OCI-LY7 (cell line): ENCODE measurements at regions not wholly inside any gene's neighbourhood (a gene's known extent, or its start where the extent isn't known, plus 50 kb on each side); places are given as distances from the start of the nearest gene placed in this dataset.

Experiments used
- BruUV-seq: library from RNA; stranded (reverse); fragments of 400-500 nt; replicated peaks from 2 replicates; lab custom pipeline; 2021; lab: Mats Ljungman, UMichigan
- CTCF ChIA-PET: fragments of 300-600 bp; sonication (Branson Sonifier 250); formaldehyde crosslinking; loops from one replicate; lab custom pipeline; 2022; ENCODE audit warnings: antibody characterized with exemption; ENCODE audit not compliant: unreplicated experiment; lab: Charles Lee
- POLR2A ChIA-PET: fragments of 300-600 bp; sonication (Branson Sonifier 250); formaldehyde crosslinking; loops from one replicate; lab custom pipeline; 2022; ENCODE audit warnings: antibody characterized with exemption; lab: Charles Lee
- DNase-seq: peaks from one replicate; pipeline ENCODE4 v3.0.0-alpha.2; 2015; ENCODE audit warnings: low spot score
- H2AFZ ChIP-seq: fragments of 200-600 bp; sonication (generic), shearing (Covaris generic); 2 replicates; pipeline ENCODE4 v1.6.1; 2014; ENCODE audit warnings: mild to moderate bottlenecking, antibody characterized with exemption, low read length, moderate library complexity
- H3K27ac ChIP-seq: fragments of 200-600 bp; sonication (generic); 2 replicates; pipeline ENCODE4 v1.5.1; 2014; ENCODE audit warnings: mixed run types, low read depth, mild to moderate bottlenecking, moderate library complexity, low read length, inconsistent platforms; ENCODE audit not compliant: poor library complexity, severe bottlenecking
- H3K36me3 ChIP-seq: fragments of 200-600 bp; sonication (generic); 2 replicates; pipeline ENCODE4 v1.6.1; 2014; ENCODE audit warnings: mild to moderate bottlenecking, antibody characterized with exemption, low read length, moderate library complexity, mixed read lengths; ENCODE audit not compliant: insufficient read depth
- H3K4me1 ChIP-seq: fragments of 200-600 bp; sonication (generic); 2 replicates; pipeline ENCODE4 v1.5.1; 2014; ENCODE audit warnings: mild to moderate bottlenecking, low read length; ENCODE audit not compliant: insufficient read depth, poor library complexity, severe bottlenecking
- H3K4me2 ChIP-seq: fragments of 200-600 bp; sonication (generic); 2 replicates; pipeline ENCODE4 v1.6.1; 2014; ENCODE audit warnings: mild to moderate bottlenecking, low read length
- H3K4me3 ChIP-seq: fragments of 200-600 bp; sonication (generic); 2 replicates; pipeline ENCODE4 v1.5.1; 2014; ENCODE audit warnings: mild to moderate bottlenecking, low read depth, low read length; ENCODE audit not compliant: poor library complexity, severe bottlenecking
- H3K79me2 ChIP-seq: fragments of 200-600 bp; sonication (generic); 2 replicates; pipeline ENCODE4 v1.6.1; 2016; ENCODE audit warnings: low read depth, mild to moderate bottlenecking, low read length, moderate library complexity, mixed read lengths; ENCODE audit not compliant: insufficient read depth
- H3K9me2 ChIP-seq: fragments of 200-600 bp; sonication (generic); 2 replicates; pipeline ENCODE4 v1.6.1; 2016; ENCODE audit warnings: mild to moderate bottlenecking, low read length, mixed read lengths; ENCODE audit not compliant: insufficient read depth
- H3K9me3 ChIP-seq: fragments of 200-600 bp; sonication (generic); 2 replicates; pipeline ENCODE4 v1.6.1; 2014; ENCODE audit warnings: mild to moderate bottlenecking, mixed run types, low read length, mixed read lengths
- H4K20me1 ChIP-seq: fragments of 200-600 bp; sonication (generic); 2 replicates; pipeline ENCODE4 v1.6.1; 2014; ENCODE audit warnings: mild to moderate bottlenecking, antibody characterized with exemption, low read length, moderate library complexity, mixed read lengths; ENCODE audit not compliant: insufficient read depth
- EZH2phosphoT487 ChIP-seq: fragments of 200-600 bp; sonication (generic); IDR thresholded peaks from 2 replicates; pipeline ENCODE4 v1.6.1; 2018; ENCODE audit warnings: low read depth, borderline replicate concordance, mild to moderate bottlenecking, mixed run types, antibody characterized with exemption, low read length, moderate library complexity, mixed read lengths
- intact Hi-C: fragments of 100-400 bp; cut with micrococcal nuclease; formaldehyde crosslinking; loops from one replicate; pipeline ENCODE4 v1.10.0; 2022; ENCODE audit not compliant: unreplicated experiment
- TF ChIP-seq, protein P1 (sequence below): fragments of 200-600 bp; sonication (generic); conservative IDR thresholded peaks from 2 replicates; pipeline ENCODE4 v1.5.1; 2014; ENCODE audit warnings: mild to moderate bottlenecking, antibody characterized with exemption, low read length, moderate library complexity, mixed read lengths

DNA sequence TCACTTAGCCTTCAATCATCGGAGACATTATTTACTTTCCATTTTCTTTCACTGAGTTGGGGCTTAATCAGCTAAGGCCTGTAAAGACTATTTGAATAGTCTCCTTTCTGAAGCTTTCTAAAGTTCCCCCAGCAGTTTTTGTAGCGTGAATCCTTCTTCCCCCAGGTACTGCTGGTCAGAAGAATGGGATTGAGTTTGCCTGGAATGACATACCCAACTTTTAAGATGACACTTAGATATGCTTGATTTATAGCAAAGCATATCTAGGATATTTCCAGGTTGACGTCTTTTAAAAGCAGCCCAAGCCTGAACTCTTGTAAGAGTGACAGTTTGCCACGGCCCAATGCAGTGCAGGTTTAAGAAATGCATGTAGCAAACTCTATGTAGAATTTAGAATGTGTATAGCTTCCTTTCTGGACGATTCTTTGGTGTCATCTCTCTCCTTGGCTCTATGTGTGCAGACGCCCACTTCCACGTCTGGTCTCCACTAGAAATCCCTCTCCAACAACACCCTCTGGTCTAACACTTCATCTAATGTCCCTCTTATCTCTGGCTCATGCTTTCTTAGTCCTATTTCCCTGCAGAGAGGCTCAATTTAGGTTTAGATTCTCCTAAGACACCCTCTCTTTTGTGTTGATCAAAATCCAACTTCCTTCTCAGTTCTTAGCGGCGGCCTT lies 175.0 kb upstream of the CYRIA start:
- no peaks in the 10 kb centered on the region for H3K36me3 ChIP-seq
- no peaks in the 10 kb centered on the region for H3K4me1 ChIP-seq
- no peak overlapping the region for H2AFZ ChIP-seq
- no peaks in the 10 kb centered on the region for H3K9me3 ChIP-seq
- no peaks in the 10 kb centered on the region for H3K9me2 ChIP-seq
- no TSS peak for BruUV-seq
- no peaks in the 10 kb centered on the region; the same call in 1 of the 2 replicates for H4K20me1 ChIP-seq
- TF ChIP-seq, protein P1, sequence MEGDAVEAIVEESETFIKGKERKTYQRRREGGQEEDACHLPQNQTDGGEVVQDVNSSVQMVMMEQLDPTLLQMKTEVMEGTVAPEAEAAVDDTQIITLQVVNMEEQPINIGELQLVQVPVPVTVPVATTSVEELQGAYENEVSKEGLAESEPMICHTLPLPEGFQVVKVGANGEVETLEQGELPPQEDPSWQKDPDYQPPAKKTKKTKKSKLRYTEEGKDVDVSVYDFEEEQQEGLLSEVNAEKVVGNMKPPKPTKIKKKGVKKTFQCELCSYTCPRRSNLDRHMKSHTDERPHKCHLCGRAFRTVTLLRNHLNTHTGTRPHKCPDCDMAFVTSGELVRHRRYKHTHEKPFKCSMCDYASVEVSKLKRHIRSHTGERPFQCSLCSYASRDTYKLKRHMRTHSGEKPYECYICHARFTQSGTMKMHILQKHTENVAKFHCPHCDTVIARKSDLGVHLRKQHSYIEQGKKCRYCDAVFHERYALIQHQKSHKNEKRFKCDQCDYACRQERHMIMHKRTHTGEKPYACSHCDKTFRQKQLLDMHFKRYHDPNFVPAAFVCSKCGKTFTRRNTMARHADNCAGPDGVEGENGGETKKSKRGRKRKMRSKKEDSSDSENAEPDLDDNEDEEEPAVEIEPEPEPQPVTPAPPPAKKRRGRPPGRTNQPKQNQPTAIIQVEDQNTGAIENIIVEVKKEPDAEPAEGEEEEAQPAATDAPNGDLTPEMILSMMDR: no peak
- no peak for TF ChIP-seq EZH2phosphoT487
- no peak overlapping the region for H3K27ac ChIP-seq
- no peak overlapping the region for H3K4me2 ChIP-seq
- POLR2A ChIA-PET: no interaction called here
- H3K4me3 ChIP-seq: no peak overlapping the region
- intact Hi-C loops: no loop called here
- CTCF ChIA-PET: no interaction called here
- DNase-seq: no peak
- no peaks in the 10 kb centered on the region for H3K79me2 ChIP-seq

DNA sequence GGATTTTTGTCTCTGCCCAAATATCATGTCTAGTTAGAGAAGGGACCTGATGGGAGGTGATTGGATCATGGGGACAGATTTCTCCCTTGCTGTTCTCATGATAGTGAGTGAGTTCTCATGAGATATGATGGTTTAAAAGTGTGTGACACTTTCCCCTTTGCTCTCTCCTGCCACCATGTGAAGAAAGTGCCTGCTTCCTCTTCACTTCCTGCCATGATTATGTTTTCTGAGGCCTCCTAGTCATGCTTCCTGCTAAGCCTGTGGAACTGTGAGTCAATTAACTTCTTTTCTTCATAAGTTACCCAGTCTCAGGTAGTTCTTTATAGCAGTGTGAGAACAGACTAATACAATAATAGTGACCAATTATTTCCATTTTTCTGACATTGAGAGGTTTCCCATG lies 167.3 kb upstream of the CYRIA start:
- no peak for TF ChIP-seq EZH2phosphoT487
- BruUV-seq: no TSS peak
- no peaks in the 10 kb centered on the region for H3K36me3 ChIP-seq
- H3K4me2 ChIP-seq: no peak overlapping the region
- H3K4me1 ChIP-seq: no peaks in the 10 kb centered on the region
- intact Hi-C loops: no loop called here
- no peaks in the 10 kb centered on the region for H3K79me2 ChIP-seq
- peak; percentile 7 for DNase-seq
- no peaks in the 10 kb centered on the region for H3K9me3 ChIP-seq
- no peaks in the 10 kb centered on the region for H3K9me2 ChIP-seq
- H2AFZ ChIP-seq: no peak overlapping the region
- H3K27ac ChIP-seq: no peak overlapping the region
- ChIA-PET CTCF (no interaction called here), POLR2A (no interaction called here)
- no peaks in the 10 kb centered on the region; the same call in 1 of the 2 replicates for H4K20me1 ChIP-seq
- no peak overlapping the region for H3K4me3 ChIP-seq

DNA sequence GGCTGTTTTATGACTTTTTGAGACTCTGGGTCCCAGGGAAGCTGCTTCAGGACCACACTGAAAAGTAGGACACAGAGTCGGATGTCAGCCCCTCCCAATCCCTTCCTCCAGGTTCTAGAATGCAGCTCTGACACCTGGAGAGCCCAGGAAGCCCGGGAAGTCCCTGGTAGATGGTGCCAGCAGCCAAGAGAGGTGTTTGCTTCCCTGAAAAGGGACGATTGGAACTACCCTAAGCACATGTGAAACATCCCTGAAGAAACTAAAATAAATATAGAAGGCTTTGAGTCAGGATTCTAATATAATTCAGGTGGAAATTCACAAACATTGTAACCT lies 163.2 kb upstream of the CYRIA start:
- Histone ChIP-seq H3K79me2 (no peaks in the 10 kb centered on the region), H2AFZ (no peak overlapping the region), H3K27ac (no peak overlapping the region), H3K9me2 (no peaks in the 10 kb centered on the region), H3K4me3 (no peak overlapping the region), H3K4me2 (no peak overlapping the region), H3K36me3 (no peaks in the 10 kb centered on the region), H3K4me1 (no peaks in the 10 kb centered on the region), H3K9me3 (no peaks in the 10 kb centered on the region), H4K20me1 (no peaks in the 10 kb centered on the region)
- CTCF ChIA-PET: no interaction called here
- TF ChIP-seq, protein P1: no peak
- no peak for TF ChIP-seq EZH2phosphoT487
- no peak for DNase-seq
- BruUV-seq: no TSS peak
- intact Hi-C loops: no loop called here
- POLR2A ChIA-PET: no interaction called here
